Nephron (organoid): ENCODE measurements at regions not wholly inside any gene's neighbourhood (a gene's known extent, or its start where the extent isn't known, plus 50 kb on each side); places are given as distances from the start of the nearest gene placed in this dataset.

Experiments used
- H3K27ac Mint-ChIP-seq, 3 experiments: 2 replicates each; pipeline ENCODE4 v1.8.0; 2020; ENCODE audit warnings: mixed read lengths in 3 of 3, mild to moderate bottlenecking in 2 of 3, moderate library complexity in 1 of 3
- H3K27me3 Mint-ChIP-seq: 2 replicates; pipeline ENCODE4 v1.8.0; 2021; ENCODE audit warnings: low read depth, mild to moderate bottlenecking, moderate library complexity, mixed read lengths
- H3K36me3 Mint-ChIP-seq: 2 replicates; pipeline ENCODE4 v1.8.0; 2020; ENCODE audit warnings: low read depth, mixed read lengths
- H3K4me1 Mint-ChIP-seq: 2 replicates; pipeline ENCODE4 v1.8.0; 2020; ENCODE audit warnings: mixed read lengths
- H3K4me3 Mint-ChIP-seq, 3 experiments: 2 replicates each; pipeline ENCODE4 v1.8.0; 2020; ENCODE audit warnings: mild to moderate bottlenecking in 3 of 3, mixed read lengths in 3 of 3, moderate library complexity in 2 of 3
- H3K9me3 Mint-ChIP-seq: 2 replicates; pipeline ENCODE4 v1.8.0; 2020; ENCODE audit warnings: mixed read lengths
- CTCF ChIP-seq, 3 experiments: fragments of 200-600 bp; sonication (generic); IDR thresholded peaks; one replicate each; pipeline ENCODE4 v1.5.0; 2021; ENCODE audit warnings: antibody characterized with exemption in 3 of 3; ENCODE audit not compliant: unreplicated experiment in 3 of 3

GRCh38 chr1:42046761-42047507 is 106.3 kb upstream of the GUCA2B start:
- Mint-ChIP-seq H3K27me3 (peaks cover 18% of the 10 kb centered on the region), H3K4me3 (no peak overlapping the region), H3K4me1 (no peaks in the 10 kb centered on the region), H3K36me3 (no peaks in the 10 kb centered on the region), H3K27ac (no peak overlapping the region), H3K9me3 (no peaks in the 10 kb centered on the region)
- no peak for TF ChIP-seq CTCF (IDR thresholded peaks at IDR 0.05; ENCODE audit: unreplicated experiment in 3 of 3)

GRCh38 chr1:42044346-42044745 is 108.9 kb upstream of the GUCA2B start:
- H3K27me3 Mint-ChIP-seq, result peaks cover 11% of the 10 kb centered on the region
- no peaks in the 10 kb centered on the region for H3K4me1 Mint-ChIP-seq
- H3K36me3 Mint-ChIP-seq, result no peaks in the 10 kb centered on the region
- no peaks in the 10 kb centered on the region for H3K9me3 Mint-ChIP-seq
- no peak for TF ChIP-seq CTCF (IDR thresholded peaks at IDR 0.05; ENCODE audit: unreplicated experiment in 3 of 3)
- H3K27ac Mint-ChIP-seq, result no peak overlapping the region
- no peak overlapping the region for H3K4me3 Mint-ChIP-seq

- no peak for TF ChIP-seq CTCF (IDR thresholded peaks at IDR 0.05; ENCODE audit: unreplicated experiment in 3 of 3)
These were observed 109.4 kb upstream of the GUCA2B start for GRCh38 chr1:42043811-42044210.

GRCh38 chr1:42043182-42043581 is 110.0 kb upstream of the GUCA2B start:
- Mint-ChIP-seq H3K9me3 (no peaks in the 10 kb centered on the region), H3K27me3 (peaks cover 8% of the 10 kb centered on the region), H3K27ac (no peak overlapping the region), H3K4me3 (no peak overlapping the region), H3K36me3 (no peaks in the 10 kb centered on the region), H3K4me1 (no peaks in the 10 kb centered on the region)
- TF ChIP-seq CTCF (IDR thresholded peaks at IDR 0.05; ENCODE audit: unreplicated experiment in 3 of 3), result no peak

More at GRCh38 chr1:42043811-42044210, 109.4 kb upstream of the GUCA2B start:
- Mint-ChIP-seq H3K27me3 (peaks cover 11% of the 10 kb centered on the region), H3K9me3 (no peaks in the 10 kb centered on the region), H3K4me1 (no peaks in the 10 kb centered on the region), H3K27ac (no peak overlapping the region), H3K4me3 (no peak overlapping the region), H3K36me3 (no peaks in the 10 kb centered on the region)

GRCh38 chr1:42041031-42041430 is 112.2 kb upstream of the GUCA2B start:
- Mint-ChIP-seq H3K9me3 (no peaks in the 10 kb centered on the region), H3K4me3 (no peak overlapping the region), H3K27ac (no peak overlapping the region), H3K4me1 (no peaks in the 10 kb centered on the region), H3K27me3 (peaks cover 8% of the 10 kb centered on the region), H3K36me3 (no peaks in the 10 kb centered on the region)
- no peak for TF ChIP-seq CTCF (IDR thresholded peaks at IDR 0.05; ENCODE audit: unreplicated experiment in 3 of 3)

GRCh38 chr1:42040159-42040558 is 113.1 kb upstream of the GUCA2B start:
- Mint-ChIP-seq H3K4me3 (no peak overlapping the region), H3K36me3 (no peaks in the 10 kb centered on the region), H3K27me3 (peaks cover 8% of the 10 kb centered on the region), H3K27ac (no peak overlapping the region), H3K9me3 (no peaks in the 10 kb centered on the region), H3K4me1 (no peaks in the 10 kb centered on the region)
- no peak for TF ChIP-seq CTCF (IDR thresholded peaks at IDR 0.05; ENCODE audit: unreplicated experiment in 3 of 3)
